Ovary (tissue), 7 donors: ENCODE measurements at regions not wholly inside any gene's neighbourhood (a gene's known extent, or its start where the extent isn't known, plus 50 kb on each side); places are given as distances from the start of the nearest gene placed in this dataset.

ENCODE experiments used
- DNase-seq, 5 donors: peaks; one replicate each; pipeline ENCODE4 v3.0.0-alpha.2; 2019 to 2020
- H3K27ac ChIP-seq, 2 donors: fragments of 200-600 bp; one replicate each; pipeline versions ENCODE4 v1.5.1 to v1.8.0; 2019 to 2022
- H3K27me3 ChIP-seq: fragments of 200-600 bp; one replicate; pipeline ENCODE4 v1.8.0; 2022
- H3K36me3 ChIP-seq: fragments of 200-600 bp; sonication (generic); one replicate; pipeline ENCODE4 v1.5.1; 2019
- H3K4me1 ChIP-seq: one replicate; pipeline ENCODE4 v1.8.1; 2013; ENCODE audit warnings: mild to moderate bottlenecking, moderate library complexity; ENCODE audit not compliant: insufficient read depth
- H3K4me3 ChIP-seq: fragments of 200-600 bp; sonication (generic); one replicate; pipeline ENCODE4 v1.5.1; 2017
- H3K9me3 ChIP-seq, 2 donors: fragments of 200-600 bp in 1 of 2; sonication (generic) in 1 of 2; one replicate each; pipeline versions ENCODE4 v1.5.1 to v1.8.1; 2013 to 2019; ENCODE audit warnings: mild to moderate bottlenecking in 1 of 2, moderate library complexity in 1 of 2
- CTCF ChIP-seq, 3 donors: fragments of 450-650 bp in 2 of 3; fragments of 200-600 bp in 1 of 3; IDR thresholded peaks; one replicate each; pipeline versions ENCODE4 v1.5.1 to v1.8.0; 2016 to 2022; ENCODE audit warnings: antibody characterized with exemption in 3 of 3, mild to moderate bottlenecking in 1 of 3
- EP300 ChIP-seq: sonication (generic); formaldehyde crosslinking; IDR thresholded peaks from one replicate; pipeline ENCODE4 v1.6.1; 2017; ENCODE audit warnings: antibody characterized with exemption
- POLR2A ChIP-seq: fragments of 450-650 bp; IDR thresholded peaks from one replicate; pipeline ENCODE4 v1.6.1; 2017; ENCODE audit warnings: antibody characterized with exemption, mild to moderate bottlenecking, moderate library complexity
- WGBS, 3 donors: extraction: QIAGEN DNeasy Blood & Tissue Kit in 1 of 3; methylation state at CpG; one replicate each; pipeline versions ENCODE4 v1.1.5 to v1.1.7; 2013 to 2017; 5-methylcytosine and 5-hydroxymethylcytosine counted together
- intact Hi-C, 4 donors: fragments of 100-400 bp; cut with DNase I; formaldehyde crosslinking; loops; one replicate each; pipeline versions ENCODE4 v1.11.0 to v1.15.1; 2022 to 2023
- donor health status: DM: no; HTN: no; CAD: no; lungs with moderate emphysema.
- donor health status: DM: no; HTN: no; CAD: no.
- donor health status: Bipolar disorder and iron deficiency.
- donor health status: DM: no; HTN: no; CAD: no.
- donor health status: DM: yes; HTN: yes; CAD: no.

DNA sequence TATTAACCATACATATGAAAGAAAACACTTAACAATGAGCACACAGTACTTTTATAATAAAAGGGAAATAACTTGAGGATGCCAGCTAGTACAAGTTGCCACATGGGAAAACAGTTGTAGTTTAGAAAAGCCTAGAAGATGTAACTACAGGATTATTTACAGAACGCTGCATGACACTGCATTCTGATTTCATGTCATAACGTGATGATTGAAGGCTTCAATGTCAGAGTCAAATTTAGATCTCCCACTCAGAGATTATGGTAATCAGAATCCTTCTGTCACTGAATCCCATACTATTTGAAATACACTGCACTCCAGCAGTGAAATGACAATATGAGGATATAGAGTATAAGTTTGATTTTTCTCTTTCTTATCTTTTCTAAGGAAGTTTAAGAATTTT lies 253.9 kb upstream of the LRRN1 start:
- WGBS, 3 donors: 56 to 72% (median 61%) methylated on average over 2 of the region's 2 CpGs
- intact Hi-C loops: no loop called here
- no peak overlapping the region for H3K27ac ChIP-seq

DNA sequence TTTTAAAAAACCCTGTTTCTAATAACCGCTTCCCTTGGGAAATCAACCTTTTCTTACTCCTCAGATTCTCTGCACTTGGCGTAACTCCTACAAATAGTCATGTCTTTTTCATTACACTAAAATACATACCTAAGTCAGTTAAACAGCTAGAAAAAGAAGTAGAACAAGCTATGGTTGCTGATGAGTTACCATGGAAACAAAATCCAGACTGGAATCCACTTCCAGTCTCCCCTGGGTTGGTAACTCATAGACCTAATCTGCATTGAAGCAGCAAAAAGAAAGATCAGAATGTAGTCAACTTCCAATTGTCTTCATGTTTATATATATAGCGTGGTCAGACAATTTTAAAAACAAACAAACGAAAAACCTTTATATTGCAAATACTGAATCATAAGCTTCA lies 260.8 kb upstream of the LRRN1 start:
- Histone ChIP-seq H3K27ac (no peak overlapping the region), H3K9me3 (no peaks in the 10 kb centered on the region), H3K4me3 (no peak overlapping the region), H3K27me3 (no peaks in the 10 kb centered on the region), H3K4me1 (no peaks in the 10 kb centered on the region), H3K36me3 (no peaks in the 10 kb centered on the region)
- DNase-seq: no peak
- WGBS, 3 donors: 93 to 97% (median 94%) methylated on average over 4 of the region's 4 CpGs
- TF ChIP-seq POLR2A (no peak), EP300 (no peak), CTCF (IDR thresholded peaks at IDR 0.05) (no peak)
- intact Hi-C loops: no loop called here

More for the DNA sequence above, 253.9 kb upstream of the LRRN1 start:
- Histone ChIP-seq H3K27me3 (no peaks in the 10 kb centered on the region), H3K4me1 (no peaks in the 10 kb centered on the region), H3K9me3 (no peaks in the 10 kb centered on the region), H3K4me3 (no peak overlapping the region), H3K36me3 (no peaks in the 10 kb centered on the region)
- DNase-seq: no peak
- TF ChIP-seq CTCF (IDR thresholded peaks at IDR 0.05) (no peak), EP300 (no peak), POLR2A (no peak)

- intact Hi-C loops: no loop called here
- WGBS, 3 donors: 51 to 88% (median 53%) methylated on average over 1 of the region's 1 CpG
- Histone ChIP-seq H3K36me3 (no peaks in the 10 kb centered on the region), H3K27me3 (no peaks in the 10 kb centered on the region), H3K4me1 (no peaks in the 10 kb centered on the region), H3K9me3 (no peaks in the 10 kb centered on the region), H3K4me3 (no peak overlapping the region), H3K27ac (no peak overlapping the region)
- TF ChIP-seq EP300: no peak
- no peak for TF ChIP-seq POLR2A
- no peak for TF ChIP-seq CTCF (IDR thresholded peaks at IDR 0.05)
- no peak for DNase-seq
Observed at GRCh38 chr3:3532508-3532907, 266.7 kb upstream of the LRRN1 start.

GRCh38 chr3:3531476-3531875 lies 267.8 kb upstream of the LRRN1 start:
- no peak overlapping the region for H3K27ac ChIP-seq
- WGBS, 3 donors: 84 to 87% (median 84%) methylated on average over 4 of the region's 4 CpGs
- TF ChIP-seq CTCF (IDR thresholded peaks at IDR 0.05) (no peak), EP300 (no peak), POLR2A (no peak)
- no peak for DNase-seq
- H3K9me3 ChIP-seq: no peaks in the 10 kb centered on the region
- H3K27me3 ChIP-seq: no peaks in the 10 kb centered on the region
- H3K36me3 ChIP-seq: no peaks in the 10 kb centered on the region
- intact Hi-C loops: no loop called here
- H3K4me3 ChIP-seq: no peak overlapping the region
- no peaks in the 10 kb centered on the region for H3K4me1 ChIP-seq

GRCh38 chr3:3519266-3519665 lies 280.0 kb upstream of the LRRN1 start:
- H3K36me3 ChIP-seq: no peaks in the 10 kb centered on the region
- H3K4me3 ChIP-seq: no peak overlapping the region
- no peaks in the 10 kb centered on the region for H3K9me3 ChIP-seq
- TF ChIP-seq EP300: no peak
- no peak for TF ChIP-seq CTCF (IDR thresholded peaks at IDR 0.05)
- TF ChIP-seq POLR2A: no peak
- H3K27ac ChIP-seq: no peak overlapping the region
- intact Hi-C loops: no loop called here
- no peak for DNase-seq
- H3K27me3 ChIP-seq: no peaks in the 10 kb centered on the region
- 43 to 61% (median 47%) methylated on average over 2 of the region's 2 CpGs for WGBS, 3 donors
- H3K4me1 ChIP-seq: no peaks in the 10 kb centered on the region
